HepG2 (cell line): ENCODE measurements at regions not wholly inside any gene's neighbourhood (a gene's known extent, or its start where the extent isn't known, plus 50 kb on each side); places are given as distances from the start of the nearest gene placed in this dataset.

Experiments
- ATAC-seq: fragments of 200-7000 bp; cut with Tn5 transposase; 3 replicates; pipeline ENCODE4 v1.9.1; 2020; ENCODE audit warnings: mild to moderate bottlenecking, moderate library complexity
- BruUV-seq: library from RNA; stranded (reverse); fragments of 400-500 nt; replicated peaks from 2 replicates; lab custom pipeline; 2021; lab: Mats Ljungman, UMichigan
- CTCF ChIA-PET: fragments of 300-600 bp; formaldehyde crosslinking; extraction: SDS; loops from one replicate; lab custom pipeline; 2021; ENCODE audit warnings: low total read pairs, inconsistent platforms, low intra/inter-chr PET ratio; lab: Yijun Ruan, JAX
- POLR2A ChIA-PET: fragments of 350-600 bp; sonication (Branson Sonifier 250); formaldehyde crosslinking; loops from one replicate; lab custom pipeline; 2020; ENCODE audit warnings: antibody characterized with exemption, inconsistent platforms; lab: Yijun Ruan, JAX
- DNase-seq: peaks from one replicate; pipeline ENCODE4 v3.0.0-alpha.2; 2015; ENCODE audit warnings: low spot score
- FAIRE-seq: peaks from 3 replicates; lab custom pipeline; 2011; peaks lifted over from hg19 to GRCh38; lab: Jason Lieb, UNC
- H2AFZ ChIP-seq: one replicate; pipeline ENCODE4 v1.6.1; 2011; ENCODE audit warnings: low read length, inconsistent platforms
- H3K27ac ChIP-seq: fragments of 300-600 bp; 3 replicates; pipeline ENCODE4 v1.8.0; 2011; ENCODE audit warnings: mixed run types, mild to moderate bottlenecking, mixed read lengths, low read length, inconsistent platforms; ENCODE audit not compliant: insufficient read depth; ENCODE audit errors: extremely low read length
- H3K27me3 ChIP-seq, 2 experiments: fragments of 200-600 bp in 1 of 2; 2 replicates in 1 of 2; 3 replicates in 1 of 2; pipeline versions ENCODE4 v1.6.0 to v1.8.0; 2011; ENCODE audit warnings: low read length in 2 of 2, mild to moderate bottlenecking in 2 of 2, moderate library complexity in 2 of 2, inconsistent platforms in 1 of 2; ENCODE audit not compliant: insufficient read depth in 2 of 2, control insufficient read depth in 1 of 2
- H3K36me3 ChIP-seq, 2 experiments: fragments of 200-600 bp in 1 of 2; replicated peaks in 1 of 2; 2 replicates in 1 of 2; 3 replicates in 1 of 2; pipeline versions ENCODE4 v1.5.1 to v1.8.0; 2011; ENCODE audit warnings: low read length in 2 of 2, inconsistent platforms in 1 of 2; ENCODE audit not compliant: insufficient read depth in 2 of 2, control insufficient read depth in 1 of 2
- H3K4me1 ChIP-seq: 2 replicates; pipeline ENCODE4 v1.5.1; 2012; ENCODE audit warnings: low read length, inconsistent platforms; ENCODE audit not compliant: insufficient read depth
- H3K4me2 ChIP-seq: 2 replicates; pipeline ENCODE4 v1.6.0; 2011; ENCODE audit warnings: low read depth, low read length, inconsistent platforms
- H3K4me3 ChIP-seq, 3 experiments: fragments of 200-600 bp in 1 of 3; sonication (generic), shearing (Covaris generic) in 1 of 3; replicated peaks in 1 of 3; 2 replicates each; pipeline ENCODE4 v1.5.1; 2011 to 2016; ENCODE audit warnings: low read length in 3 of 3, inconsistent platforms in 2 of 3, low read depth in 2 of 3, mild to moderate bottlenecking in 2 of 3, control low read depth in 1 of 3, mixed read lengths in 1 of 3; ENCODE audit not compliant: insufficient read depth in 1 of 3
- H3K79me2 ChIP-seq: one replicate; pipeline ENCODE4 v1.6.1; 2011; ENCODE audit warnings: low read length, inconsistent platforms; ENCODE audit not compliant: insufficient read depth
- H3K9ac ChIP-seq: 2 replicates; pipeline ENCODE4 v1.6.0; 2011; ENCODE audit warnings: mild to moderate bottlenecking, low read depth, low read length, inconsistent platforms; ENCODE audit not compliant: insufficient read depth
- H3K9me3 ChIP-seq: 2 replicates; pipeline ENCODE4 v1.5.1; 2012; ENCODE audit warnings: mild to moderate bottlenecking, low read length
- H4K20me1 ChIP-seq: 2 replicates; pipeline ENCODE4 v1.6.0; 2011; ENCODE audit warnings: inconsistent platforms, mild to moderate bottlenecking, low read length, moderate library complexity; ENCODE audit not compliant: insufficient read depth
- GTF3A ChIP-seq: sonication (generic); formaldehyde crosslinking; conservative IDR thresholded peaks from 2 replicates; pipeline ENCODE4 v1.4.0; 2020; ENCODE audit warnings: mild to moderate bottlenecking, missing genetic modification reagents
- HNF4A ChIP-seq: sonication (generic); formaldehyde crosslinking; IDR thresholded peaks from 2 replicates; pipeline ENCODE4 v1.4.0; 2020; ENCODE audit warnings: missing genetic modification reagents
- NFAT5 ChIP-seq: sonication (generic); formaldehyde crosslinking; IDR thresholded peaks from 2 replicates; pipeline ENCODE4 v1.4.0; 2020; ENCODE audit warnings: missing genetic modification reagents
- NR2F2 ChIP-seq: IDR thresholded peaks from 2 replicates; pipeline ENCODE4 v1.6.1; 2012; ENCODE audit warnings: low read depth, inconsistent platforms, borderline replicate concordance
- PRMT3 ChIP-seq: sonication (generic); formaldehyde crosslinking; IDR thresholded peaks from 2 replicates; pipeline ENCODE4 v1.8.1; 2022; ENCODE audit warnings: low read depth, mild to moderate bottlenecking, moderate library complexity, missing genetic modification reagents, borderline replicate concordance
- RELA ChIP-seq: sonication (generic); formaldehyde crosslinking; IDR thresholded peaks from 2 replicates; pipeline ENCODE4 v1.4.0; 2020; ENCODE audit warnings: missing genetic modification reagents
- SRSF1 ChIP-seq: fragments of 200-400 bp; formaldehyde crosslinking; optimal IDR thresholded peaks from 2 replicates; pipeline ENCODE3; 2017; ENCODE audit warnings: mild to moderate bottlenecking, low read depth, low read length, moderate library complexity
- ZBTB37 ChIP-seq: sonication (generic); formaldehyde crosslinking; IDR thresholded peaks from 2 replicates; pipeline ENCODE4 v1.4.0; 2020; ENCODE audit warnings: mild to moderate bottlenecking, missing genetic modification reagents
- ZNF616 ChIP-seq: sonication (generic); formaldehyde crosslinking; IDR thresholded peaks from 2 replicates; pipeline ENCODE4 v1.5.0; 2020; ENCODE audit warnings: low read depth, mild to moderate bottlenecking, missing genetic modification reagents
- ZNF781 ChIP-seq: sonication (generic); formaldehyde crosslinking; IDR thresholded peaks from 2 replicates; pipeline ENCODE4 v1.5.1; 2020; ENCODE audit warnings: borderline replicate concordance, mild to moderate bottlenecking, missing genetic modification reagents; ENCODE audit errors: not compliant biosample characterization
- WGBS: methylation state at CpG from one replicate; pipeline ENCODE4 v1.1.6; 2017; ENCODE audit warnings: low lambda C conversion rate; 5-methylcytosine and 5-hydroxymethylcytosine counted together
- in situ Hi-C: cut with HindIII; loops from 2 replicates; pipeline ENCODE4 v1.10.0; 2017; ENCODE audit warnings: low pct_unique_long_range_greater_than_20kb; ENCODE audit not compliant: extremely low pct_ligation_motif_present
- intact Hi-C: fragments of 100-400 bp; cut with micrococcal nuclease; formaldehyde crosslinking; loops from one replicate; pipeline ENCODE4 v1.10.0; 2022; ENCODE audit not compliant: unreplicated experiment
- TF ChIP-seq, protein P1 (sequence below): sonication (generic); formaldehyde crosslinking; IDR thresholded peaks from 2 replicates; pipeline ENCODE4 v1.8.0; 2022; ENCODE audit warnings: missing genetic modification reagents, mild to moderate bottlenecking, moderate library complexity, borderline replicate concordance

GRCh38 chr9:23464275-23464674 lies 361.8 kb downstream of the ELAVL2 start:
- Histone ChIP-seq H3K4me1 (no peaks in the 10 kb centered on the region), H4K20me1 (no peaks in the 10 kb centered on the region), H3K27me3 (no peaks in the 10 kb centered on the region), H3K79me2 (no peaks in the 10 kb centered on the region), H3K9ac (no peak overlapping the region), H3K4me3 (no peak overlapping the region), H3K27ac (no peak overlapping the region), H3K4me2 (no peak overlapping the region), H3K36me3 (no peaks in the 10 kb centered on the region), H2AFZ (no peak overlapping the region), H3K9me3 (no peaks in the 10 kb centered on the region; the same call in 1 of the 2 replicates)
- DNase-seq (no peak), ATAC-seq (no peak), FAIRE-seq (no peak)
- in situ Hi-C loops, result no loop called here
- intact Hi-C loops, result no loop called here
- WGBS, result 23% methylated on average over 4 of the region's 4 CpGs
- ChIA-PET CTCF (no interaction called here), POLR2A (no interaction called here)
- no TSS peak for BruUV-seq
- TF ChIP-seq ZNF616 (CRISPR knock-in tag) (no peak), NR2F2 (no peak), SRSF1 (no peak), ZNF781 (no peak), PRMT3 (CRISPR knock-in tag) (no peak), ZBTB37 (no peak), RELA (CRISPR knock-in tag) (no peak), HNF4A (CRISPR knock-in tag) (no peak), GTF3A (no peak), NFAT5 (CRISPR knock-in tag) (no peak)
- TF ChIP-seq, protein P1, sequence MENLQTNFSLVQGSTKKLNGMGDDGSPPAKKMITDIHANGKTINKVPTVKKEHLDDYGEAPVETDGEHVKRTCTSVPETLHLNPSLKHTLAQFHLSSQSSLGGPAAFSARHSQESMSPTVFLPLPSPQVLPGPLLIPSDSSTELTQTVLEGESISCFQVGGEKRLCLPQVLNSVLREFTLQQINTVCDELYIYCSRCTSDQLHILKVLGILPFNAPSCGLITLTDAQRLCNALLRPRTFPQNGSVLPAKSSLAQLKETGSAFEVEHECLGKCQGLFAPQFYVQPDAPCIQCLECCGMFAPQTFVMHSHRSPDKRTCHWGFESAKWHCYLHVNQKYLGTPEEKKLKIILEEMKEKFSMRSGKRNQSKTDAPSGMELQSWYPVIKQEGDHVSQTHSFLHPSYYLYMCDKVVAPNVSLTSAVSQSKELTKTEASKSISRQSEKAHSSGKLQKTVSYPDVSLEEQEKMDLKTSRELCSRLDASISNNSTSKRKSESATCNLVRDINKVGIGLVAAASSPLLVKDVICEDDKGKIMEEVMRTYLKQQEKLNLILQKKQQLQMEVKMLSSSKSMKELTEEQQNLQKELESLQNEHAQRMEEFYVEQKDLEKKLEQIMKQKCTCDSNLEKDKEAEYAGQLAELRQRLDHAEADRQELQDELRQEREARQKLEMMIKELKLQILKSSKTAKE (CRISPR knock-in tag), result no peak
